ENCODE measurements at regions not wholly inside any gene's neighbourhood (a gene's known extent, or its start where the extent isn't known, plus 50 kb on each side); places are given as distances from the start of the nearest gene placed in this dataset.

- no peak overlapping the region for H3K4me3 ChIP-seq (ENCODE audit: low read length)
- no peak overlapping the region for H2AFZ ChIP-seq (ENCODE audit: low read depth, low read length)
- no peaks in the 10 kb centered on the region for H3K79me2 ChIP-seq (ENCODE audit: low read length)
- H3K9ac ChIP-seq (ENCODE audit: low read length), result no peak overlapping the region
- H3K4me2 ChIP-seq (ENCODE audit: low read length), result no peak overlapping the region
- no peaks in the 10 kb centered on the region for H3K27me3 ChIP-seq (ENCODE audit: low read depth, low read length)
- no peaks in the 10 kb centered on the region for H3K36me3 ChIP-seq (replicated peaks; ENCODE audit: low read depth, low read length)
- no peaks in the 10 kb centered on the region for H3K4me1 ChIP-seq (ENCODE audit: low read length)
- no peaks in the 10 kb centered on the region for H3K9me3 ChIP-seq (ENCODE audit: insufficient read depth, low read length)
- TF ChIP-seq EZH2phosphoT487 (IDR thresholded peaks at IDR 0.05; ENCODE audit: low read depth) (no peak), CTCF (IDR thresholded peaks at IDR 0.05; ENCODE audit: low read depth, low read length) (no peak)
- H3K27ac ChIP-seq (ENCODE audit: low read length), result no peak overlapping the region
- no peaks in the 10 kb centered on the region for H4K20me1 ChIP-seq (ENCODE audit: insufficient read depth, low read length)
Measured at GRCh38 chr6:164087211-164087610, 672.7 kb downstream of the QKI start.

- no peak overlapping the region for H3K4me3 ChIP-seq (ENCODE audit: low read length)
- H3K79me2 ChIP-seq (ENCODE audit: low read length), result no peaks in the 10 kb centered on the region
- H3K9me3 ChIP-seq (ENCODE audit: insufficient read depth, low read length), result no peaks in the 10 kb centered on the region
- H3K36me3 ChIP-seq (replicated peaks; ENCODE audit: low read depth, low read length), result no peaks in the 10 kb centered on the region
- H3K4me1 ChIP-seq (ENCODE audit: low read length), result no peaks in the 10 kb centered on the region
- H2AFZ ChIP-seq (ENCODE audit: low read depth, low read length), result no peak overlapping the region
- no peak overlapping the region for H3K9ac ChIP-seq (ENCODE audit: low read length)
- H4K20me1 ChIP-seq (ENCODE audit: insufficient read depth, low read length), result no peaks in the 10 kb centered on the region
- H3K4me2 ChIP-seq (ENCODE audit: low read length), result no peak overlapping the region
- TF ChIP-seq EZH2phosphoT487 (IDR thresholded peaks at IDR 0.05; ENCODE audit: low read depth), result no peak
- no peak for TF ChIP-seq CTCF (IDR thresholded peaks at IDR 0.05; ENCODE audit: low read depth, low read length)
- no peak overlapping the region for H3K27ac ChIP-seq (ENCODE audit: low read length)
- no peaks in the 10 kb centered on the region for H3K27me3 ChIP-seq (ENCODE audit: low read depth, low read length)
Measured at GRCh38 chr6:164086076-164086887, 671.8 kb downstream of the QKI start.

GRCh38 chr6:164085091-164086075 is 670.9 kb downstream of the QKI start:
- Histone ChIP-seq H2AFZ (ENCODE audit: low read depth, low read length) (no peak overlapping the region), H3K27me3 (ENCODE audit: low read depth, low read length) (no peaks in the 10 kb centered on the region), H3K27ac (ENCODE audit: low read length) (no peak overlapping the region), H3K4me1 (ENCODE audit: low read length) (no peaks in the 10 kb centered on the region), H3K9me3 (ENCODE audit: insufficient read depth, low read length) (no peaks in the 10 kb centered on the region), H4K20me1 (ENCODE audit: insufficient read depth, low read length) (no peaks in the 10 kb centered on the region), H3K4me3 (ENCODE audit: low read length) (no peak overlapping the region), H3K4me2 (ENCODE audit: low read length) (no peak overlapping the region), H3K36me3 (replicated peaks; ENCODE audit: low read depth, low read length) (no peaks in the 10 kb centered on the region), H3K9ac (ENCODE audit: low read length) (no peak overlapping the region), H3K79me2 (ENCODE audit: low read length) (no peaks in the 10 kb centered on the region)
- TF ChIP-seq CTCF (IDR thresholded peaks at IDR 0.05; ENCODE audit: low read depth, low read length) (no peak), EZH2phosphoT487 (IDR thresholded peaks at IDR 0.05; ENCODE audit: low read depth) (no peak)

GRCh38 chr6:164079275-164079600 is 664.7 kb downstream of the QKI start:
- H3K9me3 ChIP-seq (ENCODE audit: insufficient read depth, low read length), result no peaks in the 10 kb centered on the region
- TF ChIP-seq CTCF (IDR thresholded peaks at IDR 0.05; ENCODE audit: low read depth, low read length), result no peak
- no peak for TF ChIP-seq EZH2phosphoT487 (IDR thresholded peaks at IDR 0.05; ENCODE audit: low read depth)
- H3K4me2 ChIP-seq (ENCODE audit: low read length), result no peak overlapping the region
- no peak overlapping the region for H3K4me3 ChIP-seq (ENCODE audit: low read length)
- H3K4me1 ChIP-seq (ENCODE audit: low read length), result no peaks in the 10 kb centered on the region
- no peak overlapping the region for H2AFZ ChIP-seq (ENCODE audit: low read depth, low read length)
- H3K9ac ChIP-seq (ENCODE audit: low read length), result no peak overlapping the region
- H3K36me3 ChIP-seq (replicated peaks; ENCODE audit: low read depth, low read length), result no peaks in the 10 kb centered on the region
- no peak overlapping the region for H3K27ac ChIP-seq (ENCODE audit: low read length)
- no peaks in the 10 kb centered on the region for H4K20me1 ChIP-seq (ENCODE audit: insufficient read depth, low read length)
- H3K79me2 ChIP-seq (ENCODE audit: low read length), result no peaks in the 10 kb centered on the region
- no peaks in the 10 kb centered on the region for H3K27me3 ChIP-seq (ENCODE audit: low read depth, low read length)
